Aorta (tissue), 5 donors: ENCODE measurements at regions not wholly inside any gene's neighbourhood (a gene's known extent, or its start where the extent isn't known, plus 50 kb on each side); places are given as distances from the start of the nearest gene placed in this dataset.
"Not testable (repeated sequence)": the region's sequence is repeated elsewhere in the genome, so short reads cannot be mapped to it uniquely, and the experiment has no call there.

Experiments
- ATAC-seq: fragments of 200-7000 bp; cut with Tn5 transposase; one replicate; pipeline ENCODE4 v1.9.1; 2022; ENCODE audit warnings: moderate library complexity; ENCODE audit not compliant: low FRiP score
- DNase-seq, 2 donors: peaks; one replicate each; pipeline ENCODE4 v3.0.0-alpha.2; 2020
- H3K27ac ChIP-seq, 2 donors: one replicate each; pipeline ENCODE4 v1.5.1; 2013; ENCODE audit warnings: low read length in 2 of 2, mild to moderate bottlenecking in 2 of 2, moderate library complexity in 2 of 2, control low read depth in 1 of 2, inconsistent platforms in 1 of 2, low read depth in 1 of 2
- H3K27me3 ChIP-seq, 2 donors: one replicate each; pipeline ENCODE4 v1.6.1; 2013; ENCODE audit warnings: control low read depth in 1 of 2, low read length in 1 of 2, mild to moderate bottlenecking in 1 of 2, moderate library complexity in 1 of 2; ENCODE audit not compliant: insufficient read depth in 2 of 2, control insufficient read depth in 1 of 2
- H3K36me3 ChIP-seq, 2 donors: one replicate each; pipeline ENCODE4 v1.6.1; 2013; ENCODE audit warnings: control low read depth in 1 of 2, low read length in 1 of 2, mild to moderate bottlenecking in 1 of 2; ENCODE audit not compliant: insufficient read depth in 2 of 2, control insufficient read depth in 1 of 2
- H3K4me1 ChIP-seq, 2 donors: one replicate each; pipeline ENCODE4 v1.6.1; 2013; ENCODE audit warnings: low read length in 2 of 2, control low read depth in 1 of 2, mild to moderate bottlenecking in 1 of 2, moderate library complexity in 1 of 2; ENCODE audit not compliant: insufficient read depth in 2 of 2, control insufficient read depth in 1 of 2
- H3K4me3 ChIP-seq, 2 donors: one replicate each; pipeline ENCODE4 v1.5.1; 2013; ENCODE audit warnings: low read length in 2 of 2, control low read depth in 1 of 2, mild to moderate bottlenecking in 1 of 2
- H3K9me3 ChIP-seq: one replicate; pipeline ENCODE4 v1.6.1; 2013; ENCODE audit warnings: mild to moderate bottlenecking, low read length; ENCODE audit not compliant: control insufficient read depth
- WGBS, 2 donors: extraction: QIAGEN DNeasy Blood & Tissue Kit; methylation state at CpG; one replicate each; pipeline ENCODE4 v1.1.7; 2013; 5-methylcytosine and 5-hydroxymethylcytosine counted together
- intact Hi-C, 2 donors: fragments of 100-400 bp; cut with DNase I; formaldehyde crosslinking; loops; one replicate each; pipeline versions ENCODE4 v1.14.2 to v1.15.0; 2022
- donor health status: healthy with polysubstance abuse.
- donor health status: Bipolar disorder and iron deficiency.
- donor health status: DM: no; HTN: no; CAD: no.
- donor health status: DM: no; HTN: no; CAD: no.
- donor health status: DM: yes; HTN: yes; CAD: no.

DNA sequence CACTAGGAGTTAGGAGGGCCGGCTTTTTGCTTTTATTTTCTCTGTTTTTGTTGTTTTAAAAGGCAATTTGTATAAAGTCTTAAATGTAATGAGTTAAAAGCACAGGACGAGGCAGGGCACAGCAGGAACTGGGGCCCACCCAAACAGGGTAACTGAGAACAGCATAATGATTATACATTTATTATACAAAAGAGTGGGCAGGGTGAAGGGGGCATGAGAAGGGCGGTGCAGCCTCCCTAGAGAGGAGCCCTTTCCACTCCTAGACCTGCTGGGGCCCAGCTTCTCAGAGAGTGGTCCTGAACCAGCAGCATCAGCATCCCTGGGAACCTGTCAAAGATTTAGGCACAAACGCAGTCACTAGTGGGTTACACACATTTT lies 438.0 kb downstream of the AGTPBP1 start:
- Histone ChIP-seq H3K9me3 (peaks cover 3% of the 10 kb centered on the region), H3K27me3 (no peaks in the 10 kb centered on the region), H3K4me1 (no peaks in the 10 kb centered on the region), H3K4me3 (no peak overlapping the region), H3K36me3 (no peaks in the 10 kb centered on the region), H3K27ac (no peak overlapping the region)
- ATAC-seq (no peak), DNase-seq (no peak)
- 82 to 85% methylated on average over 4 of the region's 4 CpGs for WGBS, 2 donors
- intact Hi-C loops: no loop called here

DNA sequence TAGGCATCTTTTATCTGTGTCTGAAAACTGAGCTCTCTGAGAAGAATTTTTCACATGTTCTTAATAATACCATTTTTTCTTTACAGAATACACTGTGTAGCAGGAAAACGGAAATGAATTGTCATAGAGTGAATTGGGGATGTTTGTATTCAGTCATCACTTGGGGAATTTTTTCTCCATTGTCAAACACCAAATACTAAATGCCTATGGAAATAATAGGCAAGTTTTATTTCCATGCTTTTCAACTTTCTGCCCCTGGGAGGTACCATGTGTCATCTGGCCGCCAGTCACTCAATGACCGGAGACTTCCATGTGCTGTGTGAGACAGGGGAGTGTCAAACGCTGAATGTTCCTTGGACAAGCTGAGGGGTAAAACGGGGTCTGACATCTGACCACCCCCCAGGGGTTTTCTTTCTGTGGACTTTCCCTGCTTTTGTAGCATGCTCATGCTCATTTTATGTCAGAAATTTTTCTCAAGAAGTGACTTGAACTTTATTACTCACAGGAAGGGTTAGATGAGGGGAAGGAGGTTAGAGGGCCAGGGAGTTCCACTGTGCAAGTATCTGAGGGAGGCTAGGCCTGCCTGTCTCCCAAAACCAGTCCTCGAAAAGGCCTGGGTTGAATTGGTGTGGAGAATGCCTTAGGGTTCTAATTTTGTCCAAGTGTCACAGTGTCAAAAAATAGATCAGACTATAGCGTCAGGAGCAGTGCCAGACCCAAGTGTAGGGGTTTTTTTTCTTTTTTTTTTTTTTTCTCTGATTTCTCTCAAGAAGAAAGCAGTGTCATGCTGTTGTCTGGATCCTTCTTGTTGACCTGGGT lies 438.6 kb downstream of the AGTPBP1 start:
- DNase-seq: no peak
- Histone ChIP-seq H3K9me3 (peaks cover 4% of the 10 kb centered on the region), H3K4me3 (no peak overlapping the region), H3K36me3 (no peaks in the 10 kb centered on the region), H3K27ac (no peak overlapping the region), H3K27me3 (no peaks in the 10 kb centered on the region), H3K4me1 (no peaks in the 10 kb centered on the region)
- 62 to 63% methylated on average over 7 of the region's 7 CpGs for WGBS, 2 donors
- intact Hi-C loops: no loop called here
- no peak for ATAC-seq

DNA sequence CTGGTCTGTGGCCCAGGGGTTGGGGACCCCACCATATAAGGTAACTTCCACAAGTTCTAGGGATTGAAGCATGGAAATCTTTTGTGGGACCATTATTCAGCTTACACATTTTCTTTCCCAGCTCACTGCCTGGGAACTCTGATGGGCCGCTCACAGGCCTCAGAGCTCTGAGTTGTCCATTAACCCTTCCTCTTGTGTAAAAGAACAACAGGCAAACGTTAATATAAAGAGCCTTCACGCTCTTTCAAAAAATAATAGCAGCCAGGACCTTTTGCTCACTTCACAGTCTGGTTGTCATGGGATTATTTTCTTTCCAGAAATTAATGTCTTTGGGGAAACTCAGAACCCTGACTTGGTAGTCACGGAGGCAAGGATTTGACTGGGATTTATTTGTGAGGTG lies 443.3 kb downstream of the AGTPBP1 start:
- intact Hi-C loops: no loop called here
- H3K36me3 ChIP-seq: no peaks in the 10 kb centered on the region

DNA sequence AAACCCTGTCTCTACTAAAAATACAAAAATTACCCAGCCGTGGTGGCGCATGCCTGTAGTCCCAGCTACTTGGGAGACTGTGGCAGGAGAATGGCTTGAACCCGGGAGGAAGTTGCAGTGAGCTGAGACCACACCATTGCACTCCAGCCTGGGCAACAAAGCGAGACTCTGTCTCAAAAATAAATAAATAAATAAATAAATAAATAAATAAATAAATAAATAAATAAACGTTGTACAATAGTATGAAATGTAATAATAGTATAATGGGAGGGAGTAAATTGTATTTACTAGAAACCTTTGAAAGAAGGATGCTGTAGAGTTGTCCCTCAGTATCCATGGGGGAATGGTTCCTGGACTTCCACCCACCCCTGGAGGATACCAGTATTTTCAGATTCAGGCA lies 446.5 kb downstream of the AGTPBP1 start:
- H3K4me1 ChIP-seq, ATAC-seq, DNase-seq, H3K36me3 ChIP-seq, H3K4me3 ChIP-seq, H3K27me3 ChIP-seq, intact Hi-C loops, H3K27ac ChIP-seq, H3K9me3 ChIP-seq: not testable (repeated sequence)
- WGBS, 2 donors: 73 to 85% methylated on average over 5 of the region's 5 CpGs

More for the DNA sequence above, 443.3 kb downstream of the AGTPBP1 start:
- Histone ChIP-seq H3K4me3 (no peak overlapping the region), H3K27ac (no peak overlapping the region), H3K9me3 (peaks cover 6% of the 10 kb centered on the region), H3K4me1 (no peaks in the 10 kb centered on the region), H3K27me3 (no peaks in the 10 kb centered on the region)
- DNase-seq: no peak
- no peak for ATAC-seq
- WGBS, 2 donors: 35 to 40% methylated on average over 4 of the region's 4 CpGs

DNA sequence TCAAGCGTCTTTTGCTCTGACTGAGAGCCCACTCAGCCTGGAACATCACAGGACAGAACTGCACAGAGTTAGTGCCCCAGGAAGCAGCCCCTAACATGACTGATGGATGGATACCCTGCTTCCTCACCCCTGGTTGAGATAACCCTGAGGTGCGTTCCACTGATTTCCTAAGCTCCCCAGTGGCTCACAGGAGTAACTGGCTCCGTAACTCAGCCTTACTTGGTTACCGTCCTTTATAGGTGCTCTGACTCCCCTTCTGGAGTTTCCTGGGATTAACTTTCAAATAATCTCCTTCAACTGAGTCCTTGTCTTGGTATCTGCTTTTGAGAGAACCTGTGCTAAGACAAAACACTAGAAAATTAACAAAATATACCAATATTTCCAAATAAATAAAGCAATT lies 449.5 kb downstream of the AGTPBP1 start:
- no peak for DNase-seq
- ATAC-seq: no peak
- H3K27ac ChIP-seq: no peak overlapping the region
- H3K36me3 ChIP-seq: no peaks in the 10 kb centered on the region
- WGBS, 2 donors: 80 to 82% methylated on average over 4 of the region's 4 CpGs
- peaks cover 2% of the 10 kb centered on the region for H3K9me3 ChIP-seq
- no peaks in the 10 kb centered on the region for H3K27me3 ChIP-seq
- intact Hi-C loops: no loop called here
- no peak overlapping the region for H3K4me3 ChIP-seq
- H3K4me1 ChIP-seq: no peaks in the 10 kb centered on the region

DNA sequence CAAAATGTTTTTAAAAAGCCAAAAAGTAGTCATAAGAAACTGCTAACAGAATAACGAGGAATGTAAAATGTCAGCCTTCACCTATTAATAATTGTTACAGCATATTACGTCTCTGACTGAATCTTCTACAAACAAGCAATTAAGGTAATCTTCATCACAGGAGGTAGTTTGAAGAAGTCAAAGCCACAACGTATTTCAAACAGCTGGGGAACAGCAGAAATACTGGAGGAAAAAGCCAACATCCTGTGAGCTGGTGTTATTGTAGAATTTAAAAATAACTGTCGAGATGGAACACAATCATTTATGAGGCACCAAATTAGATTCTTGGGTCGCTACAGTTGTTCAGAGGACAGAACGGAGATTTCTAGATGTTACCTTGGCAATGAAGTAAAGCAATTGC lies 450.5 kb downstream of the AGTPBP1 start:
- WGBS, 2 donors: 27 to 39% methylated on average over 6 of the region's 6 CpGs
- intact Hi-C loops: no loop called here
- no peak for ATAC-seq
- DNase-seq: no peak
- Histone ChIP-seq H3K9me3 (peaks cover 2% of the 10 kb centered on the region), H3K4me1 (no peaks in the 10 kb centered on the region), H3K36me3 (no peaks in the 10 kb centered on the region), H3K27me3 (no peaks in the 10 kb centered on the region), H3K4me3 (no peak overlapping the region), H3K27ac (no peak overlapping the region)

DNA sequence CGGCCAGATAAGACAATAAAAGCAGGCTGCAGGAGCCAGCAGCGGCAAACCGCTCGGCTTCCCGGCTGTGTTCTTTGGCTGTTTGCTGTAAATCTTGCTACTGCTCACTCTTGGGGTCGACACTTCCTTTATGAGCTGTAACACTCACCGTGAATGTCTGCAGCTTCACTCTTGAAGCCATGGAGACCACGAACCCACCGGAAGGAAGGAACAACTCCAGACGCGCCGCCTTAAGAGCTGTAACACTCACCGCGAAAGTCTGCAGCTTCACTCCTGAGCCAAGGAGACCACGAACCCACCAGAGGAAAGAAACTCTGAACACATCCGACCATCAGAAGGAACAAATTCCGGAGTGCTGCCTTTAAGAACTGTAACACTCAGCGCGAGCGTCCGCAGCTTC lies 451.7 kb downstream of the AGTPBP1 start:
- Histone ChIP-seq H3K9me3 (peaks cover 2% of the 10 kb centered on the region), H3K4me1 (no peaks in the 10 kb centered on the region), H3K27me3 (no peaks in the 10 kb centered on the region), H3K36me3 (no peaks in the 10 kb centered on the region), H3K27ac (no peak overlapping the region), H3K4me3 (no peak overlapping the region)
- DNase-seq: no peak
- intact Hi-C loops: no loop called here
- WGBS, 2 donors: 68% methylated on average over 21 of the region's 21 CpGs
- no peak for ATAC-seq

DNA sequence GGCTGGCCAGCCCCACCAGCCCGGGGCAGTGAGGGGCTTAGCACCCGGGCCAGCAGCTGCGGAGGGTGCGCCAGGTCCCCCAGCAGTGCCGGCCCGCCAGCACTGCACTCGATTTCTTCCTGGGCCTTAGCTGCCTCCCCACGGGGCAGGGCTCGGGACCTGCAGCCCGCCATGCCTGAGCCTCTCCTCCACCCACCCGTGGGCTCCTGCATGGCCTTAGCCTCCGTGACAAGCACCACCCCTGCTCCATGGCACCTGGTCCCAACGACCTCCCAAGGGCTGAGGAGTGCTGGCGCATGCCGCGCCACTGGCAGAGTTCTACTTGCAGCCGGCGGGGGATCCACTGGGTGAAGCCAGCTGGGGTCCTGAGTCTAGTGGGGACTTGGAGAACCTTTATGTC lies 452.6 kb downstream of the AGTPBP1 start:
- H3K27ac ChIP-seq: no peak overlapping the region
- no peak for ATAC-seq
- H3K9me3 ChIP-seq: peaks cover 2% of the 10 kb centered on the region
- H3K36me3 ChIP-seq: no peaks in the 10 kb centered on the region
- 96 to 97% methylated on average over 16 to 18 of the region's 18 CpGs for WGBS, 2 donors
- no peak for DNase-seq
- H3K4me1 ChIP-seq: no peaks in the 10 kb centered on the region
- H3K27me3 ChIP-seq: no peaks in the 10 kb centered on the region
- intact Hi-C loops: no loop called here
- no peak overlapping the region for H3K4me3 ChIP-seq

DNA sequence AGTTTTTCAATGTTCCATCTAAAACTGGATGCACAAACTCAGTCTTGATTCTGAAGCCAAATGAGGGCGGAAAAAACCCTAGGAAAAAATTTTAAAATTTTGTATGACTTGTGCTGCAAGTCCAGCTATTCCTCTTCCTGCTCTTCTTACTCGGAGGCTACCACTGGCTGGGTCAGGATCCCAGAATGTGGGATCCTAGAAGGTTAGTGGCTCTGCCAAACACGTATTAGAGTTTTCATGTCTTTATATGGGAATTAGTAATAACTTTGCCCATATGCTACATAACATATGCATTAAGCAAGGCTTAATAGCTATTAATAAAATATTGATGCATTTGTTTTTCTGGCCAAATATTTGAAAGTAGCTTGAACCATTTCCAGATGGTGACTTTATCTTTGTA lies 458.3 kb downstream of the AGTPBP1 start:
- Histone ChIP-seq H3K27ac (no peak overlapping the region), H3K9me3 (peaks cover 2% of the 10 kb centered on the region), H3K36me3 (no peaks in the 10 kb centered on the region), H3K27me3 (no peaks in the 10 kb centered on the region), H3K4me1 (no peaks in the 10 kb centered on the region), H3K4me3 (no peak overlapping the region)
- intact Hi-C loops: no loop called here
- WGBS, 2 donors: 77 to 81% methylated on average over 3 of the region's 3 CpGs
- ATAC-seq (no peak), DNase-seq (no peak)
